NCI-H460 (cell line): ENCODE measurements at regions not wholly inside any gene's neighbourhood (a gene's known extent, or its start where the extent isn't known, plus 50 kb on each side); places are given as distances from the start of the nearest gene placed in this dataset.
"Not testable (repeated sequence)": the region's sequence is repeated elsewhere in the genome, so short reads cannot be mapped to it uniquely, and the experiment has no call there.

ENCODE experiments used
- DNase-seq: peaks from one replicate; pipeline ENCODE4 v3.0.0-alpha.2; 2016; ENCODE audit warnings: low read depth; ENCODE audit errors: extremely low read depth

GRCh38 chr16:46388939-46389491 is 232.2 kb downstream of the SHCBP1 start:
- DNase-seq: not testable (repeated sequence)

- not testable (repeated sequence) for DNase-seq
These were observed 232.8 kb downstream of the SHCBP1 start for GRCh38 chr16:46388354-46388753.

- DNase-seq: not testable (repeated sequence)
These were observed 233.5 kb downstream of the SHCBP1 start for GRCh38 chr16:46387720-46388119.

GRCh38 chr16:46386805-46387620 is 234.2 kb downstream of the SHCBP1 start:
- DNase-seq: not testable (repeated sequence)

- not testable (repeated sequence) for DNase-seq
These were observed 234.9 kb downstream of the SHCBP1 start for GRCh38 chr16:46386110-46386771.

GRCh38 chr16:46384285-46385061 is 236.7 kb downstream of the SHCBP1 start:
- not testable (repeated sequence) for DNase-seq

GRCh38 chr16:46383581-46383980 is 237.6 kb downstream of the SHCBP1 start:
- not testable (repeated sequence) for DNase-seq

- DNase-seq: not testable (repeated sequence)
These were observed 238.2 kb downstream of the SHCBP1 start for GRCh38 chr16:46382791-46383541.

GRCh38 chr16:46382079-46382478 is 239.1 kb downstream of the SHCBP1 start:
- DNase-seq: not testable (repeated sequence)

GRCh38 chr16:46381344-46381743 is 239.8 kb downstream of the SHCBP1 start:
- not testable (repeated sequence) for DNase-seq
